ENCODE measurements at regions not wholly inside any gene's neighbourhood (a gene's known extent, or its start where the extent isn't known, plus 50 kb on each side); places are given as distances from the start of the nearest gene placed in this dataset.

DNA sequence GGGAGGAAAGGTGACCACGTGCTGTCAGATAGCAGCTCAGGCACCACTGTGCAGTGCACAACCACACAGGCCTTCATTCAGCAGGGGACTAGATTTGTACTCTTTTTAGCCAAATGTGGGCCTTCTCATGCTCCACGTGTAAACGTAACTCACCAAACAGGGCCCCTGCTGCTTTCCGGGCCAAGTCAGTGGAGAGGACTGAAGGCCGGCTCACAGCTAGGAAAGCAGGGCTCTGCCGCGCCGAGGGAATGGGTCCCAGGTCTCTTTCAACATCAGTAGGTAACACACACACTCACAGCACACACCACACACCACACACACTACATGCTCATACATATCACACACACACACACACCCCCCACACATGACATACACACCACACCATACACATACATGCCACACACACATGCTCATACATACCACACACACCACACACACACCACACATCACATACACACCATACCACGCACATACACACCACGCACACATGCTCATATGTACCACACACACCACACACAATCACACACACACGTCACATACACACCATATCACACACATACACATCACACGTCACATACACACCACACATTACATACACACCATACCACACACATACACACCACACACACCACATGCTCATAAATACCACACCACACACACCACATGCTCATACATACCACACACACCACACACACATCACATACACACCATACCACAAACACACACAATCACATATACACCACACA, 124.0 kb upstream of the ERG start:
- TF ChIP-seq, protein P1, sequence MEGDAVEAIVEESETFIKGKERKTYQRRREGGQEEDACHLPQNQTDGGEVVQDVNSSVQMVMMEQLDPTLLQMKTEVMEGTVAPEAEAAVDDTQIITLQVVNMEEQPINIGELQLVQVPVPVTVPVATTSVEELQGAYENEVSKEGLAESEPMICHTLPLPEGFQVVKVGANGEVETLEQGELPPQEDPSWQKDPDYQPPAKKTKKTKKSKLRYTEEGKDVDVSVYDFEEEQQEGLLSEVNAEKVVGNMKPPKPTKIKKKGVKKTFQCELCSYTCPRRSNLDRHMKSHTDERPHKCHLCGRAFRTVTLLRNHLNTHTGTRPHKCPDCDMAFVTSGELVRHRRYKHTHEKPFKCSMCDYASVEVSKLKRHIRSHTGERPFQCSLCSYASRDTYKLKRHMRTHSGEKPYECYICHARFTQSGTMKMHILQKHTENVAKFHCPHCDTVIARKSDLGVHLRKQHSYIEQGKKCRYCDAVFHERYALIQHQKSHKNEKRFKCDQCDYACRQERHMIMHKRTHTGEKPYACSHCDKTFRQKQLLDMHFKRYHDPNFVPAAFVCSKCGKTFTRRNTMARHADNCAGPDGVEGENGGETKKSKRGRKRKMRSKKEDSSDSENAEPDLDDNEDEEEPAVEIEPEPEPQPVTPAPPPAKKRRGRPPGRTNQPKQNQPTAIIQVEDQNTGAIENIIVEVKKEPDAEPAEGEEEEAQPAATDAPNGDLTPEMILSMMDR (IDR thresholded peaks at IDR 0.05; ENCODE audit: insufficient read depth, low read length) = no peak
- TF ChIP-seq, protein P2, sequence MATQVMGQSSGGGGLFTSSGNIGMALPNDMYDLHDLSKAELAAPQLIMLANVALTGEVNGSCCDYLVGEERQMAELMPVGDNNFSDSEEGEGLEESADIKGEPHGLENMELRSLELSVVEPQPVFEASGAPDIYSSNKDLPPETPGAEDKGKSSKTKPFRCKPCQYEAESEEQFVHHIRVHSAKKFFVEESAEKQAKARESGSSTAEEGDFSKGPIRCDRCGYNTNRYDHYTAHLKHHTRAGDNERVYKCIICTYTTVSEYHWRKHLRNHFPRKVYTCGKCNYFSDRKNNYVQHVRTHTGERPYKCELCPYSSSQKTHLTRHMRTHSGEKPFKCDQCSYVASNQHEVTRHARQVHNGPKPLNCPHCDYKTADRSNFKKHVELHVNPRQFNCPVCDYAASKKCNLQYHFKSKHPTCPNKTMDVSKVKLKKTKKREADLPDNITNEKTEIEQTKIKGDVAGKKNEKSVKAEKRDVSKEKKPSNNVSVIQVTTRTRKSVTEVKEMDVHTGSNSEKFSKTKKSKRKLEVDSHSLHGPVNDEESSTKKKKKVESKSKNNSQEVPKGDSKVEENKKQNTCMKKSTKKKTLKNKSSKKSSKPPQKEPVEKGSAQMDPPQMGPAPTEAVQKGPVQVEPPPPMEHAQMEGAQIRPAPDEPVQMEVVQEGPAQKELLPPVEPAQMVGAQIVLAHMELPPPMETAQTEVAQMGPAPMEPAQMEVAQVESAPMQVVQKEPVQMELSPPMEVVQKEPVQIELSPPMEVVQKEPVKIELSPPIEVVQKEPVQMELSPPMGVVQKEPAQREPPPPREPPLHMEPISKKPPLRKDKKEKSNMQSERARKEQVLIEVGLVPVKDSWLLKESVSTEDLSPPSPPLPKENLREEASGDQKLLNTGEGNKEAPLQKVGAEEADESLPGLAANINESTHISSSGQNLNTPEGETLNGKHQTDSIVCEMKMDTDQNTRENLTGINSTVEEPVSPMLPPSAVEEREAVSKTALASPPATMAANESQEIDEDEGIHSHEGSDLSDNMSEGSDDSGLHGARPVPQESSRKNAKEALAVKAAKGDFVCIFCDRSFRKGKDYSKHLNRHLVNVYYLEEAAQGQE (IDR thresholded peaks at IDR 0.05; ENCODE audit: insufficient replicate concordance, low read depth) = no peak
- no peak for TF ChIP-seq POLR2AphosphoS5 (IDR thresholded peaks at IDR 0.05; ENCODE audit: low read depth)
- TF ChIP-seq SPI1 (IDR thresholded peaks at IDR 0.05; ENCODE audit: borderline replicate concordance, low read depth) = no peak
- TF ChIP-seq GABPA (IDR thresholded peaks at IDR 0.05; ENCODE audit: low read depth) = no peak

DNA sequence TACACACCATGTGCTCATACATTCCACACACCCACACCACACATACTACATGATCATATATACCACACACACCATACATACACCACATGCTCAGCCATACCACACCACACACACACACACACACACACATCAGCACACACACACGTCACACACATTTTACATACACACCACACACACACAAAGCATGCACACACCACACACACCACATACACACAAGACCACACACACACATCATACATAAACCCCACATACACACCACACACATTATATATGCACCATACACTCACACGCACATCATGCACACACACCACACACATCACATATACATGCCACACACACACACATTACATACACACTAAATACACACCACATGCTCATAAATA, 124.5 kb upstream of the ERG start:
- Histone ChIP-seq H3K27me3 (ENCODE audit: insufficient read depth, poor library complexity, severe bottlenecking) (no peaks in the 10 kb centered on the region), H3K4me3 (replicated peaks; ENCODE audit: insufficient read depth, low read length) (no peak overlapping the region), H3K27ac (replicated peaks) (no peak overlapping the region)
- no peak for TF ChIP-seq POLR2AphosphoS5 (IDR thresholded peaks at IDR 0.05; ENCODE audit: low read depth)
- TF ChIP-seq SPI1 (IDR thresholded peaks at IDR 0.05; ENCODE audit: borderline replicate concordance, low read depth) = no peak
- no peak for DNase-seq (ENCODE audit: low read depth in 1 of 2, low spot score in 1 of 2)

More for the DNA sequence above, 124.0 kb upstream of the ERG start:
- Histone ChIP-seq H3K4me3 (replicated peaks; ENCODE audit: insufficient read depth, low read length) (no peak overlapping the region), H3K27ac (replicated peaks) (no peak overlapping the region), H3K27me3 (ENCODE audit: insufficient read depth, poor library complexity, severe bottlenecking) (no peaks in the 10 kb centered on the region)
- no peak for DNase-seq (ENCODE audit: low read depth in 1 of 2, low spot score in 1 of 2)

DNA sequence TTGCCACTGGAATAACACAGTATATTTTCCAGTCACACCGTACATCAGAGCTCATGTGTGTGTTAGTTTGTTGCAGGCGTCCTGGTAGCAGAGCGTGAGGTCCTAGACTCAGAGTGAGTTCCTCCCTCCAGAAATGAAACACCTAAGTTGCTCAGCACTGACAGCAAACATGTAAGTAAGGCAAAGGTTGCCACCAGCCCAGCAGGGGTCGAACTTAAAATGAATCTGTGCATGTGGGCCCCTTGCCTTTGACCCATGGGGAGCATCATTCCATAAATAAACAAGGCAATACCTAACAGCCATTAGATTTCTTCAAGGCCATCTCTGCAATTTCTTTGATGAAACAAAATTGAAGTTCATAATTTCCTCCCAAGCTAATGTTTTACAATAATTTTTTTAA, 125.3 kb upstream of the ERG start:
- Histone ChIP-seq H3K4me3 (replicated peaks; ENCODE audit: insufficient read depth, low read length) (no peak overlapping the region), H3K27me3 (ENCODE audit: insufficient read depth, poor library complexity, severe bottlenecking) (no peaks in the 10 kb centered on the region), H3K27ac (replicated peaks) (no peak overlapping the region)
- DNase-seq (ENCODE audit: low read depth in 1 of 2, low spot score in 1 of 2) = no peak
- no peak for TF ChIP-seq POLR2AphosphoS5 (IDR thresholded peaks at IDR 0.05; ENCODE audit: low read depth)
- no peak for TF ChIP-seq GABPA (IDR thresholded peaks at IDR 0.05; ENCODE audit: low read depth)
- TF ChIP-seq, protein P1 (IDR thresholded peaks at IDR 0.05; ENCODE audit: insufficient read depth, low read length) = no peak
- TF ChIP-seq SPI1 (IDR thresholded peaks at IDR 0.05; ENCODE audit: borderline replicate concordance, low read depth) = no peak
- TF ChIP-seq, protein P2 (IDR thresholded peaks at IDR 0.05; ENCODE audit: insufficient replicate concordance, low read depth) = no peak

DNA sequence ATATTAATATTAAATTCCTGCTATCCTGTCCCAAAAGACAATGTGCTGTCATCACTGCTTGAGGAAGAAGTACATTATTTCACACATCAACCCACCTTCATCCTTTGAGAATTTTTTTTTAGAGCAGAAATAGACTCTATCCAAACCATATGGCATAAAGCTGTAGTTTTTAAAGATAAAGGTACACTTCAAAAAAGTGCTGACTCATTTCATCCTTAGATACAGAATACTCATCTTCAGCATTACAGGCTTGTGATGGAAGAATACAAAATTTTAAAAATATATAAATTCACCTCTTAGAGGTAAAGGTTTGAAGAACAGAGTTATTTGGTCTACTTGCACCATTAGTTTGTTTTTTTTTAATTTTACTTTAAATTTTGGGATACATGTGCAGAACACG, 126.7 kb upstream of the ERG start:
- H3K27ac ChIP-seq (replicated peaks) = no peak overlapping the region

More for the DNA sequence above, 126.7 kb upstream of the ERG start:
- TF ChIP-seq SPI1 (IDR thresholded peaks at IDR 0.05; ENCODE audit: borderline replicate concordance, low read depth) (no peak), GABPA (IDR thresholded peaks at IDR 0.05; ENCODE audit: low read depth) (no peak), POLR2AphosphoS5 (IDR thresholded peaks at IDR 0.05; ENCODE audit: low read depth) (no peak)
- TF ChIP-seq, protein P2 (IDR thresholded peaks at IDR 0.05; ENCODE audit: insufficient replicate concordance, low read depth) = no peak
- TF ChIP-seq, protein P1 (IDR thresholded peaks at IDR 0.05; ENCODE audit: insufficient read depth, low read length) = no peak
- DNase-seq (ENCODE audit: low read depth in 1 of 2, low spot score in 1 of 2) = no peak
- H3K4me3 ChIP-seq (replicated peaks; ENCODE audit: insufficient read depth, low read length) = no peak overlapping the region
- H3K27me3 ChIP-seq (ENCODE audit: insufficient read depth, poor library complexity, severe bottlenecking) = no peaks in the 10 kb centered on the region
